CD1c-positive myeloid dendritic cell (primary cell): ENCODE measurements at regions not wholly inside any gene's neighbourhood (a gene's known extent, or its start where the extent isn't known, plus 50 kb on each side); places are given as distances from the start of the nearest gene placed in this dataset.

ENCODE experiments used
- DNase-seq: peaks from one replicate; pipeline ENCODE4 v3.0.0-alpha.2; 2016; ENCODE audit errors: extremely low spot score

- DNase-seq, result no peak
These were observed 807.1 kb downstream of the USP25 start for GRCh38 chr21:16536643-16537434.

DNA sequence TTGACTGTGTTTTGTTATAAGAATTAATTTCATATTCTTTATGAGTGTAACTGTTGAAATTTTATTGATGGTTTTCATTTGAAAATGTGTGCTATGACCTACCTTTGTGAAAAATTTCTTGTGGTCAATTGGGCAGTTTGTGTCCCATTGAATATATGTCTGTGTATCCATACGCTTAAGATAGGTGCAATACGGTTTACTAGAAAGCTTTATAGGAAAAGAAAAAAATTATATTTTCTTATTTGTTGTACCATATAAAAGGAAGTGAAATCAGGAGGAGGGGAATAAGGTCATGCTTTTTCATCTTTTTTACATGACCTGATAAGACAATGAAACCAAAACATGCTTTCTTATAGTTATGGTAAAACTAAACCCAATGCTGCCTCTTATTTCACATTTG is 807.7 kb downstream of the USP25 start:
- DNase-seq, result no peak

GRCh38 chr21:16538405-16538804 is 808.6 kb downstream of the USP25 start:
- DNase-seq, result no peak

- no peak for DNase-seq
These were observed 809.2 kb downstream of the USP25 start for GRCh38 chr21:16538936-16539440.

DNA sequence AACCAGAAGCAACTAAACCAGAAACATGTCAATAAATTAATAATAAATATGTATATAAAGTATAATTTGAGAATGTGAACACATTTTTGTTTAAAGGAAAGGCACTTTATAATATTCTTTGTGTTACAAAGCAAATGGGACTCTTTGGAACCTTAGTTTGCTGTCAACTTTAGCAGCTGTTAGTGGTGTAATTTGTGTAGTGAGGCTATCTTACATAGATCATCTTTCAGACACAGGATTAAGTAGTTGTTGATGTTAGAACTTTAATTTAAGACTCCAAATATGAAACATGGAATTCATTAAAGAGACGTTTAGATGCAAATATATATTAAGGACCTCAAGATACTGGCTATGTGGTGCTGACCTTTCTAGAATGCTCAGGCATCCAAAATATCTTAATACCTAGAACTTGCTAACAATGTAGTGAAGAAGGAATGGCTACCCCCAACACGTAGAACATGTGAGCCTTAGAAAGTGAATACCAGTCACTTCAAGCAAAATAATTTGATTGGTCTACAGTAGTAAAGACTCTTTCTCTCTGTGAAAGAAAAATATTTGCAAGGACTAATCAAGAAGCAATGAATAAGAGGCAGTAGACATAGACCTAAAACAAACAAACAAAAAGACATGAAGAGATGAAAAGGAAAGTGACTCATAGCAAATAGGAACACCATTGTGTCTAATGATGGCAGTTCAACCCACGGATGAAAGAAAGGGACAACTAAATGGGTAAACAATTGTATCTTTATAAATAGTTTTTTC is 811.4 kb downstream of the USP25 start:
- DNase-seq, result no peak

DNA sequence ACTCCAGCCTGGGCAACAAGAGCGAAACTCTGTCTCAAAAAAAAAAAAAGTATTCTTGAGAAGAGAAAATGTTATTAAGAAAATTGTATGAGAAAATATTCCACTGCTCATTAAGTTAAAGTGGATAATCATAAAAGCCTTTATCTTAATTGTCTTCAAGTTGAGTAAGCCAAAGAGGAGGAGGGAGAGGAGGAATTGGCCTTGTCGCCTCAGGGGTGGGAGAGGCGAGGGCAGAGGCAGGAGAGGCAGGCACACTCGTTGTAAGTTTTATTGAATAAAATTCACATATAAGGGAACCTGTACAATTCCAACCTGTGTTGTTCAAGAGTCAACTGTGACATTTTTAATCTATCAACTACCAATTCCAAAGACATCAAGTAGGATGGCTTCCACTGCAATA is 820.3 kb downstream of the USP25 start:
- DNase-seq, result no peak

GRCh38 chr21:16550917-16551741 is 821.3 kb downstream of the USP25 start:
- DNase-seq, result no peak

DNA sequence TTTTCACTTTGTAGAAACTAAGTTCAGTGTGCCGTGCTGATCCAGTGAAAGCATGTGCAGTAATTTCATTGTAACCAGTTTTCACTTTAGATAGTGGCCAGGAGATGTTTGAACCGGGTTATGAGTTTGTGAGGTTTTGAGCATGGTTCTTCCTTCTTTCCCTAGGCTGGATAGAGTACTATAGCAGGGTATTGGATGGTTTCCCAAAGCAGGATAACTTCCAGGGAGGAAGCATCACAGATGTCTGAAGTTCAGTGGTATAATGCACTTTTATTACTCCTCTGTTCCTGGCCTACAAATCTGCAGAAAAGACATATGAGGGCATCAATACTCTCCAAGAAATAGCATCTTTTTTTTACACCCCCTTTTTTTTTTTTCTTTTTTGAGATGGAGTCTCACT is 823.1 kb downstream of the USP25 start:
- DNase-seq, result no peak

- no peak for DNase-seq
These were observed 824.7 kb downstream of the USP25 start for GRCh38 chr21:16554503-16554902.

- no peak for DNase-seq
These were observed 833.3 kb downstream of the USP25 start for GRCh38 chr21:16563116-16563515.

DNA sequence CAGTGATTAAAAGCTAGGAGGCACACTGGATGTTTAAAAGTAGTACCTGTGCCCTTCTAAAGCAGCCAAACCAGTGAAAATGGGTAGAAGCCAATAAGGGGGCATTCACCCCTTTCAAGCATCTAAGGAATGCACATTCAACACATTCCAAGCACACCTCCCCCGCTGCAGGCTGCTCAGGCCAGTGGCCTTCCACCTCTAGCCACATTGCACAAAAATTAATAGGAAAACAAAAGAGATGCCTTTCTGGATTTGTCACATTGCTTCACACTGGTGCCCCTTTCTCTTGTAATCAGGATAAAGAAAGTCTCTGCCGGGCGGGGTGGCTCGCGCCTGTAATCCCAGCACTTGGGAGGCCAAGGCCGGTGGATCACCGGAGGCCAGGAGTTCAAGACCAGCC is 834.0 kb downstream of the USP25 start:
- DNase-seq, result no peak

DNA sequence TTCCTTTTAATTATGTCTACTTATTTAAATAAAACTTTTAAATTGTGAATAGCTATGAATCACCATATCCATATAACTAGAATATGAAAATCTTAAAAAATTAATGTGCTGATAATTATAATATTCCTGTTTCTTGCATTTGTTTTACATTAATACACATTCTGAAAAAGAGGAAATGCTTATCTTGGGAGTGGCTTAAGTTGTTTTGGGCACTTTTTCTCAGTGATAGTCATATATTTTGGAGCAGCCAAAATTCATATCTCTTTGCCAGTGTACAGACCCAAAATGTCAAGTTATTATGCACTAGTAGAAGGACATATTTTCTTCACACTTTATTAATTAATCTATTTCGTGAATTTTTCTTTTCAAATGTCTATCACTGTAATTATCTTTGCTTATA is 838.5 kb downstream of the USP25 start:
- no peak for DNase-seq

DNA sequence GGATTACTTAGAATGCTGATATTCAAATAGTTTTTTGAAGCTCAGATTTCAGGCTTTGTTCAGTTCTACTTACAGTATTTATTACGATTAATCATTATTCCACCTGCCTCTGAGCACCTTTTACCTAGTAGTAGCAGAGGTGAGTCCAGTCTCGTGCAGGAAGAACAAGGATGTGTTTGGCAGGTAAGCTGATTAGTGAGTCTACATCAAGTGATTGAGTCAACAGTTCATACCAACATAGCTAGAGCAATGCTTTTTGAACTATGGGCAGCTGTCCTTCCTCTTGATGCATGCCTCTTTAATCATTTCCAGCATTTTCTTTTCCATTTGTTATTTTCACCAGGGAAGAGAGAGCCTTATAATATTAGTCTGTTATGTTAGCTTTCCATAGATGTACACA is 838.9 kb downstream of the USP25 start:
- DNase-seq, result no peak

- no peak for DNase-seq
These were observed 839.9 kb downstream of the USP25 start for GRCh38 chr21:16569679-16570078.

- DNase-seq, result no peak
These were observed 840.4 kb downstream of the USP25 start for GRCh38 chr21:16570171-16570570.

DNA sequence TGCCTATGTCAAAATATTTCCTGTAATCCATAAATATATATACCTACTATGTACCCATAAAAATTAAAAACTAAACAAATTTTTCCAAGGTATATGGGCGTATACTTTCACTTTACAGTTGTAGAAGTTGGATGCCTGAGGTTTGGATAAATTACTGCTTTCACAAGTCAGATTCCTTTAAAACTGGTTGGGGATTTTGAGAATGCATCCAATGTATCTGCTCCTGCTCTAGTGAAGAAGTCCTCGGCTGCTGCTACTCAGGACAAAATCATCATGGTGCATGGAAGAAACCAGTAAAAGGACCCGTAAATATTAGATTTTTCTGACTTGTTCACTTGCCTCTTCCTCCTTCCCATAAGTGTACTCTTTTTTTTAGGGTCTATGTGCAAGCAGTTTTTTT is 841.1 kb downstream of the USP25 start:
- DNase-seq, result no peak

- DNase-seq, result no peak
These were observed 841.8 kb downstream of the USP25 start for GRCh38 chr21:16571594-16571993.

- no peak for DNase-seq
These were observed 842.2 kb downstream of the USP25 start for GRCh38 chr21:16572032-16572431.

DNA sequence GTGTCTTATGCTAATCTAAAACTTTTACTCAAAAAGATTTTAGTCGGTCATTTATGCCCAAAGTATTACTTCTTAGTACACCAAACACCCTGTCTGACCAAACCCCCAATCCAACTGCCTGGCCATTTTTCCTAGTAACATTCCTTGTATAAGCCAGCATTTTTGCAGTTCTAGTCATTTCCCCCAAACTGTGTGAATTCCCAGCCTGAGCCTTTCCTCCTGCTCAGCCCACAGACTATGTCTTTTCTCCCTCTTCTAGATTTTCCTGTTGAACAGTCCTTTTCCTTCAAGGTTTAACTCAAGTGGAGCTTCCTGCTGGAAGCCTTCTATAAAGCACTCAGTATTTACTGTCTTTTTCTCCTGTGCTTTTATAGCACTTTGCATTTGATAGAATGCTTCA is 843.8 kb downstream of the USP25 start:
- DNase-seq, result no peak

DNA sequence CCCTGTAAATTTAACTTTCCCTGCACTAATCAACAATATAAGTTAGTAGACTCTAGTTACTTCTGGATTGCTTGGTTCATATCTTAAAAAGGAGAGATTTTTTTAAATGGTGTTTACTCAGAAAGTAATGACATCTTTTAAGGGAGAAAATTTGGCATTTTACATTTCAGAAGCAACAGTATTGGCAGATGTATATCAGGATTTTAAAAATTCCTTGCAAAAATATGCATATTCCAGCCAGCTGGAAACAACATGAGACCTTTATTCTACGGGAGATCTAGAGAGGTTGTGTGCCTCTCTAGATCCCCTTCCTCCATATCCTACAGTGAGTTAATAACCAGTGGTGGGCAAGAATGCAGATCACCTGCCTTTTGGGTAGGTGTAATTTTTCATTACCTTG is 848.2 kb downstream of the USP25 start:
- DNase-seq, result no peak

DNA sequence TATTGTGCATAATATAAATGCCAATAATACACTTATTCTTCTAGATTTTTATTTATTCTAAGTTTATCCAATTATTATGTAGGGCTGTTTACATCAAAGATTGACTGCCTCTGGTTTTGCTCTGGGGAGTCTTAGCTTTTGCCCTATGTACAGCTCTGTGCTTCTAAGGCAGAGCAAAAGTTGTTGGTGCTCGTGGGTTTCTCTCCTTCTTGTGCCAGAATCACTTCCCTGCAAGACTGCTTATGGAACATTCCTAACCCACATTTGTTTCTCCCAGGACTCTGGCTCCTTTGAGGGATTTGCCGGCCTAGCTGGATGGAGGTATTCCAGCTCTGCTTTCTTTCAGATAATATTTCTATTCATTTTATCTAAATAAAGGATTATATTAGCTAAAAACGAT is 849.1 kb downstream of the USP25 start:
- no peak for DNase-seq

GRCh38 chr21:16579538-16579937 is 849.8 kb downstream of the USP25 start:
- no peak for DNase-seq
